ENCODE measurements at regions not wholly inside any gene's neighbourhood (a gene's known extent, or its start where the extent isn't known, plus 50 kb on each side); places are given as distances from the start of the nearest gene placed in this dataset.
"Not testable (repeated sequence)": the region's sequence is repeated elsewhere in the genome, so short reads cannot be mapped to it uniquely, and the experiment has no call there.

DNA sequence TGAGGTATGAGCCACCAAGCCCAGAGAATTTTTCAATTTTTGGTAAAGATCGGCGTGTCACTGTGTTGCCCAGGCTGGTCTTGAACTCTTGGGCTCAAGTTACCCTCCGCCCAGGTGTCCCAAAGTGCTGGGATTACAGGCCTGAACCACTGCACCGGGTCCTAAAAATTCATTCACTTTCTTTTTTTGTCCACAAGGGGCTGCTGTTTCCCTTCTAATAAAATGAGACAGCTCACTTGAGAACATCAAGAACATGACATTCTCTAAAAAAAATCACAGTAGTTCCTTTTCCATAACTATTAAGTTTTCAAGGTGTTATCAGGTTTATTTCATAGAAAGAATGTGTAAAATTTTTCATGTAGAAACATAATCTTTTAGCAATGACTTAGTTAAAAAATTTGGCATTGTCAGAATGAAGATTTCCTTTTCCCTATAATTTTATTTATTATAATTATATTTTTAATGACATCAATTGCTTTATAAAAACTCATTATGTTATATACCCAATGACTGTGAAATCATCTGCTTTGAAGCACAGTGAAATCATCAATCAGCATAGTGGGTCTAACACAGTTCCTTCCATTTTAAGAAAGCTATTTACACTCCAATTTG lies 1723.8 kb upstream of the DEFB115 start:
- H3K9ac ChIP-seq (ENCODE audit: low read depth in 1 of 2, low read length in 2 of 2); H3K27me3 ChIP-seq (ENCODE audit: control insufficient read depth in 2 of 2, insufficient read depth in 2 of 2, low read length in 2 of 2); H3K9me3 ChIP-seq (ENCODE audit: control insufficient read depth in 2 of 2, low read length in 2 of 2); H3K4me1 ChIP-seq (ENCODE audit: control insufficient read depth in 2 of 2, insufficient read depth in 2 of 2, low read length in 2 of 2); H3K36me3 ChIP-seq (ENCODE audit: control insufficient read depth in 2 of 2, insufficient read depth in 2 of 2, low read length in 2 of 2); H3K27ac ChIP-seq (ENCODE audit: low read depth in 2 of 2, low read length in 2 of 2); H3K4me3 ChIP-seq (ENCODE audit: low read length in 2 of 2): not testable (repeated sequence)

DNA sequence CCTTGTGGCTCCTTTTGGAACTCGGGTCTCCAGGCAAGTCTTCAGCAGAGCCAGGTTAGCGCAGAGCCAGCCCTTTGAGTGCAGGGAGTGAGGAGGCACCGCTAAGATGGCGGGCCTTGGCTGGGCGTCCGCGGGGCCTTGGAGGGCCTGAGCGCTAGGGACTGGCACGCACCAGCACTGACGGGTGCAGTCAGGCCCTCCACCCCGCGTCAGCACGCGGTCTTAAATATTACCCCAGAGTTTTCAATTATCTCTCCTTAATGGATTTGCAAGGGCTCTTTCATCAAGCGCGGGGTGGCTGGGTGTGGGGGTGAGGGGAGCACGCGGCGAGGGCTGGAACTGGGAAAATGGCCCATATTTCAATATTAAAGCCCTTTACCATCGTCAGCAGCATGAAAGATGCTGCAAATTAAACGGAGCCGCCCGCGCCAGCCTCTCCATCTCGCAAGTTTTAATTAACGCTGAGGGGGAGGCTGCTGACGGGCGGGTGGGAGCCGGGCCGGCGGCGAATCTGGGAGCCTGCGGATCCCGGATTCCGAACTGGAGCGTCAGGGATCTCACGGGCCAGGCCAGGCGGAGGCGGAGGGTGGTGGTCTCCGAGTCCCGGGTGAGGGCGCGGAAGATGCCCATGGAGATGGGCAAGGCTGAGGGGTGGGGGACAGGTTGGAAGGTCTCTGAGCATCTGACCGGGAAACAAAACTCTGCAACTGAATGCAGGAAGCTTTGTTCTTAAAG lies 1690.4 kb upstream of the DEFB115 start:
- not testable (repeated sequence) for H3K27me3 ChIP-seq (ENCODE audit: control insufficient read depth in 2 of 2, insufficient read depth in 2 of 2, low read length in 2 of 2)

DNA sequence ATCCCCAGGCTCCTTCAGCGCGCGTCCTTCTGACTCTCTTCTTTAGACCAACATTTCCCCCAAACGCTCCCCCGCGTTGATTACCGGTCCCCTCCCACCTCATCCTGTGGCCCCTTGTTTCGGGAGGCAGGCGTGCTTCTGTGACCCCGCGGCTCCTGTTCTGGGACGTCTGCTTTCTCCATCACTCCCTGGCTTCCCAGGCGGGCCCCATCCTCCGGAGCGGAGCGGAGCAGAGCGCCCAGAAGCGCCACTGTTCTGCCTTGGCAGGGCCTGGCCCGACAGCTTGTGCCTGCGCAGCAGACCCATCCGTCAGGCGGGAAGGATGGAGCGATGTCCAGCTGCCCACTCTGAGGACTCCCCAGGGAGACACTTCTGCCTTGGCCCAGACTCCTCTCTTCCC lies 1689.8 kb upstream of the DEFB115 start:
- not testable (repeated sequence) for H3K27ac ChIP-seq (ENCODE audit: low read depth in 2 of 2, low read length in 2 of 2); H3K27me3 ChIP-seq (ENCODE audit: control insufficient read depth in 2 of 2, insufficient read depth in 2 of 2, low read length in 2 of 2); H3K4me1 ChIP-seq (ENCODE audit: control insufficient read depth in 2 of 2, insufficient read depth in 2 of 2, low read length in 2 of 2); H3K9me3 ChIP-seq (ENCODE audit: control insufficient read depth in 2 of 2, low read length in 2 of 2); H3K4me3 ChIP-seq (ENCODE audit: low read length in 2 of 2); H3K36me3 ChIP-seq (ENCODE audit: control insufficient read depth in 2 of 2, insufficient read depth in 2 of 2, low read length in 2 of 2); H3K9ac ChIP-seq (ENCODE audit: low read depth in 1 of 2, low read length in 2 of 2)

More for the DNA sequence above, 1690.4 kb upstream of the DEFB115 start:
- not testable (repeated sequence) for H3K9ac ChIP-seq (ENCODE audit: low read depth in 1 of 2, low read length in 2 of 2); H3K36me3 ChIP-seq (ENCODE audit: control insufficient read depth in 2 of 2, insufficient read depth in 2 of 2, low read length in 2 of 2); H3K27ac ChIP-seq (ENCODE audit: low read depth in 2 of 2, low read length in 2 of 2); H3K4me3 ChIP-seq (ENCODE audit: low read length in 2 of 2); H3K4me1 ChIP-seq (ENCODE audit: control insufficient read depth in 2 of 2, insufficient read depth in 2 of 2, low read length in 2 of 2); H3K9me3 ChIP-seq (ENCODE audit: control insufficient read depth in 2 of 2, low read length in 2 of 2)

DNA sequence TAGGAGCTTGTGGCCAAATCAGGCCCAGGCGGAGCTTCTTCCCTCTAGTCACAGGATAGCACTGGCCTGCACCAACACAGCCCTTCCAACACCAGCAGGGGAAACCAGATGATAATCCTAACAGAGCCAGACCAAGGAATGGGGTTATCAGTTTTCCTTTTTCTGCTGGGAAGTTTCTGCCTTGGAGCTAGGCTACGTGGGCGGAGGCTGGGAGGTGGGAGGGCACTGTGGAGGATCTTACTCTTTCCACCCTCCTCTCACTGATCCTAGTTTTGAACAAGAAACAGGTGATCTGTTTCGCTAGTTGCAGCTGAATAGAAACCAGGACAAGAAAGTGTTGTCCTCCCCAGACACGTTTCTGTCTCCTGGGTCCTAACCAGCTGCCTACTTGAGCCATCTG lies 1687.3 kb upstream of the DEFB115 start:
- H3K36me3 ChIP-seq (ENCODE audit: control insufficient read depth in 2 of 2, insufficient read depth in 2 of 2, low read length in 2 of 2); H3K9ac ChIP-seq (ENCODE audit: low read depth in 1 of 2, low read length in 2 of 2); H3K27ac ChIP-seq (ENCODE audit: low read depth in 2 of 2, low read length in 2 of 2); H3K4me3 ChIP-seq (ENCODE audit: low read length in 2 of 2); H3K9me3 ChIP-seq (ENCODE audit: control insufficient read depth in 2 of 2, low read length in 2 of 2); H3K27me3 ChIP-seq (ENCODE audit: control insufficient read depth in 2 of 2, insufficient read depth in 2 of 2, low read length in 2 of 2); H3K4me1 ChIP-seq (ENCODE audit: control insufficient read depth in 2 of 2, insufficient read depth in 2 of 2, low read length in 2 of 2): not testable (repeated sequence)

DNA sequence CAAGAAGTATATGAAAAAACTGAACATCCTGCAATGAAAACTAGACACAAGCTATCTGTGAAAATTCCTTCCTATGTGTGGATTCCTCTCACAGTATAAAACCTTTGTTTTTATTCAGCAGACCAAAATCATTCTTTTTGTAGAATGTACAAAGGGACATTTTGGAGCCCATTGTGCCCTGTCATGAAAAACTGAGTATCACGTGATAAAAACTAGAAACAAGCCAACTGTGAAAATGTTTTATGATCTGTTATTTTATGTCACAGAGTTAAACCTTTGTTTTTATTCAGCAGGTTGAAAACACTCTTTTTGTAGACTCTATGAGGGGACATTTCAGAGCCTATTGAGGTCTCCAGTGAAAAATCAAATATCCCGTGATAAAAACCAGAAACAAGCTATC lies 1667.9 kb upstream of the DEFB115 start:
- H3K9me3 ChIP-seq (ENCODE audit: control insufficient read depth in 2 of 2, low read length in 2 of 2); H3K27ac ChIP-seq (ENCODE audit: low read depth in 2 of 2, low read length in 2 of 2); H3K9ac ChIP-seq (ENCODE audit: low read depth in 1 of 2, low read length in 2 of 2); H3K36me3 ChIP-seq (ENCODE audit: control insufficient read depth in 2 of 2, insufficient read depth in 2 of 2, low read length in 2 of 2); H3K4me3 ChIP-seq (ENCODE audit: low read length in 2 of 2); H3K27me3 ChIP-seq (ENCODE audit: control insufficient read depth in 2 of 2, insufficient read depth in 2 of 2, low read length in 2 of 2); H3K4me1 ChIP-seq (ENCODE audit: control insufficient read depth in 2 of 2, insufficient read depth in 2 of 2, low read length in 2 of 2): not testable (repeated sequence)

DNA sequence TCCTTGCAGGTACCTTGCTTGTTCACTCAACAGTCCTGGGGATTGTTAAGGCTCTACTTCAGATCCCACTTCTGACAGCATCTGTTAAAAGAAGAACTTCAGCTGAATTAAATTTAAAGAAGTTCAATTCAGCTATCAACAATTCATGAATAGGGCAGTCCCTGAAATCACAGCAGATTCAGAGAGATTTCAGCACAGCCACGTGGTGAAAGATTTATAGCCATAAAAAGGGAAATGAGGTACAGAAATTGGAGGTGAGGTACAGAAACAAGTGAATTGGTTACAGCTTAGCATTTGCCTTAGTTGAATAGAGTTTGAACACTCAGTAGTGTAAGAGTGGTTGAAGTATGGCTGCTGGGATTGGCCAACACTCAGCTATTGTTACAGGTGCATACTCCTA lies 1653.3 kb upstream of the DEFB115 start:
- not testable (repeated sequence) for H3K36me3 ChIP-seq (ENCODE audit: control insufficient read depth in 2 of 2, insufficient read depth in 2 of 2, low read length in 2 of 2)

DNA sequence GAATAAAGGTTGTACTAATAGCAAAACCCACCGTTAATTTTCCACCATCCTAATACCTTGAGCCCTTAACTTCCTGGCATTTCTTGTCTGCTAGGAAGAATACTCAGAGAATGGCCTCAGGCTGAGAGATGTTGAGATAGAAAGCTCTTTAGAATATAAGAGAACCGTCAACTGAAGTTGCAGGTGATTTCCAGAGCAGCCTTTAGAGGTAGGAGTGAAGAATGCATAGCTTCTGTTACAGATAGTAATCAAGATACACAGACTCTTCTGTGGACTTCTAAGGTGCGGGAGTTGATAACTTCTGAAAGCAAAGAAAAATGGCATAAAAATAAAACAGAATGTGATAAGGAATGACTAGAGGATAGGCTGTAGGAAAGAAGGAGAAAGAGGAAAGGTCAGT lies 1651.3 kb upstream of the DEFB115 start:
- H3K27ac ChIP-seq (ENCODE audit: low read depth in 2 of 2, low read length in 2 of 2) = not testable (repeated sequence)

More for the DNA sequence above, 1653.3 kb upstream of the DEFB115 start:
- not testable (repeated sequence) for H3K4me1 ChIP-seq (ENCODE audit: control insufficient read depth in 2 of 2, insufficient read depth in 2 of 2, low read length in 2 of 2); H3K27ac ChIP-seq (ENCODE audit: low read depth in 2 of 2, low read length in 2 of 2); H3K9me3 ChIP-seq (ENCODE audit: control insufficient read depth in 2 of 2, low read length in 2 of 2); H3K9ac ChIP-seq (ENCODE audit: low read depth in 1 of 2, low read length in 2 of 2); H3K4me3 ChIP-seq (ENCODE audit: low read length in 2 of 2); H3K27me3 ChIP-seq (ENCODE audit: control insufficient read depth in 2 of 2, insufficient read depth in 2 of 2, low read length in 2 of 2)

DNA sequence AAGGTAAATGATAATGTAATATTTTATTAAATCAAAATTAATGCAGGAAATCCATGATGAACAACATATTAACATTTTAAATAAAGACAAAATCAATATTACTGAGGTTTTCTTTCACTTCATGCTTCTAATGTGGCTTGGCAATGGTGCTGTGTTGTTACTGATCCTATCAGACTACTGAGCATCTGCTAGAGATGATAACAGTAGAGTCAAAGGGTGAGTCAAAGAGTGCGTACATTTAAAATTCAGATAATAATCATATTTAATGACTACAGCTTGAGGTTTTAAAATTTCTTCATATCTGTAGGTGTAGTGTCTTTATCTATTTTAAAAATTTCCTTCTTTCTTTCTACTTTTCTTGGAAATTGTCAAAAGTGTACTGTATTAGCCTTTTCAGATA lies 1628.1 kb upstream of the DEFB115 start:
- H3K36me3 ChIP-seq (ENCODE audit: control insufficient read depth in 2 of 2, insufficient read depth in 2 of 2, low read length in 2 of 2); H3K27me3 ChIP-seq (ENCODE audit: control insufficient read depth in 2 of 2, insufficient read depth in 2 of 2, low read length in 2 of 2); H3K9me3 ChIP-seq (ENCODE audit: control insufficient read depth in 2 of 2, low read length in 2 of 2); H3K4me1 ChIP-seq (ENCODE audit: control insufficient read depth in 2 of 2, insufficient read depth in 2 of 2, low read length in 2 of 2); H3K27ac ChIP-seq (ENCODE audit: low read depth in 2 of 2, low read length in 2 of 2); H3K9ac ChIP-seq (ENCODE audit: low read depth in 1 of 2, low read length in 2 of 2); H3K4me3 ChIP-seq (ENCODE audit: low read length in 2 of 2): not testable (repeated sequence)

More for the DNA sequence above, 1651.3 kb upstream of the DEFB115 start:
- H3K36me3 ChIP-seq (ENCODE audit: control insufficient read depth in 2 of 2, insufficient read depth in 2 of 2, low read length in 2 of 2); H3K4me1 ChIP-seq (ENCODE audit: control insufficient read depth in 2 of 2, insufficient read depth in 2 of 2, low read length in 2 of 2); H3K27me3 ChIP-seq (ENCODE audit: control insufficient read depth in 2 of 2, insufficient read depth in 2 of 2, low read length in 2 of 2); H3K4me3 ChIP-seq (ENCODE audit: low read length in 2 of 2); H3K9me3 ChIP-seq (ENCODE audit: control insufficient read depth in 2 of 2, low read length in 2 of 2); H3K9ac ChIP-seq (ENCODE audit: low read depth in 1 of 2, low read length in 2 of 2): not testable (repeated sequence)

All from mucosa of rectum (tissue), 2 donors.